ENCODE measurements at regions not wholly inside any gene's neighbourhood (a gene's known extent, or its start where the extent isn't known, plus 50 kb on each side); places are given as distances from the start of the nearest gene placed in this dataset.

DNA sequence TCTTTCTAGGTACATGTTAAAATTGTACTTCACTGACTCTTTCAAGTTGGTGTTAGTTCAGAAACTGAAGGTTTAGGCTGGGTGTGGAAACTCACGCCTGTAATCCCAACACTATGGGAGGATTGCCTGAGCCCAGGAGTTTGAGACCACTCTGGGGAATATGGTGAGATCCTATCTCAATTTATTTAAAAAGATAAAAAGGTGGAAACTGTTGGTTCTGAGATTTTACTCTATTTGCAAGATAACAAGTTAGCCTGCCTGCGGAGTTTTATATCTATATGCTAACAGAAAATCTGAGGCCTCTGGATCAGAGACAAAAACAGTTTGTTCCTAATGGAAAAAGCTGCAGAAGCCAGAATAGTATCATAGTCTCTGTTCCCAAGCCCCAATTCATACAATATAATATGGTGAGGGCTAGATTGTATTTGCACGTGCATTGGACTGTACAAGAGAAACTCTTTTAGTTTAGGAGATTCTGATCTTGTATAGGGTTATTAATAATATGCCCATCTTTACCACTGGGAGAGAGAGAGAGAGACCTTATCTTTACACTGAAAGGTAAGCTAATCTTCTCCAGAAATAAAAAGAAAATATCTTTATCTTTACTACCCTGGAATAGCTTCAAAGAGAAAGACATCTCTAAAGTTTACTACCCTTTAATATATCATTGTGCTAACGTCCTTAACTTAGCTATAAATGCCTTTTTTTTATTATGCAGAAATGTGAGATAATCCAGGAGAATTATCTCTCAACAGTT lies 1267.6 kb downstream of the OTOL1 start:
- no peak for TF ChIP-seq CTCF (IDR thresholded peaks at IDR 0.05)
- no peak for TF ChIP-seq POLR2A (IDR thresholded peaks at IDR 0.05)

Data from body of pancreas (tissue), 4 donors.